GM12891 (cell line): ENCODE measurements at regions not wholly inside any gene's neighbourhood (a gene's known extent, or its start where the extent isn't known, plus 50 kb on each side); places are given as distances from the start of the nearest gene placed in this dataset.
"Not testable (repeated sequence)": the region's sequence is repeated elsewhere in the genome, so short reads cannot be mapped to it uniquely, and the experiment has no call there.

ENCODE experiments used
- PAX5 ChIP-seq: IDR thresholded peaks from 2 replicates; pipeline ENCODE4 v1.6.1; 2011; ENCODE audit warnings: low read length, moderate library complexity, mild to moderate bottlenecking; ENCODE audit not compliant: insufficient read depth, severe bottlenecking
- POLR2A ChIP-seq: IDR thresholded peaks from 2 replicates; pipeline ENCODE4 v1.6.1; 2011; ENCODE audit warnings: low read depth, low read length, control low read depth
- POLR2AphosphoS5 ChIP-seq: IDR thresholded peaks from 2 replicates; pipeline ENCODE4 v1.6.1; 2011; ENCODE audit warnings: low read depth, low read length, control low read depth
- POU2F2 ChIP-seq: IDR thresholded peaks from 2 replicates; pipeline ENCODE4 v1.6.1; 2011; ENCODE audit warnings: low read depth, mild to moderate bottlenecking, control low read depth, low read length, moderate library complexity
- SPI1 ChIP-seq: IDR thresholded peaks from 2 replicates; pipeline ENCODE4 v1.6.1; 2011; ENCODE audit warnings: low read depth, low read length, control low read depth
- TAF1 ChIP-seq: IDR thresholded peaks from 2 replicates; pipeline ENCODE4 v1.6.1; 2011; ENCODE audit warnings: low read depth, low read length, control low read depth

DNA sequence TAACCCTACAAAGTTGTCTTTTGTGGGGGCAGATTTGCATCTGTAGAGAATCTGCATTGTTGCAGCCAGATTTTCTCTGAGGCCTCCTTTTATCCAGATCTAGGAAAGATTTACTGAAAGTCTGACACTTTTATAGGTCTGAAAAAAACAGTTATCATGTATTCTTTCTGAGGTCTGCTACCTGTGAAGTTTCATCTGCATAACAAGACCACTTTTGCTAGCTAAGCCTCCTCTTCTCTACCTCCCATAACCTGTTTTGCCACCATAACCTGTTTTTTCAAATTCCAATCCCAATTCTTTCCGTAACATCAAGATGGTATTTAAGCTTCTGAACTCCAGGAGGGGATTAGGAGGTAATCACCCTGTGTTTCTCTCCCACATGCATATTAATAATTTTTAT, 577.8 kb downstream of the NAP1L3 start:
- not testable (repeated sequence) for TF ChIP-seq POU2F2, POLR2A, POLR2AphosphoS5, TAF1, PAX5, SPI1
